AG09319 (cell line): ENCODE measurements at regions not wholly inside any gene's neighbourhood (a gene's known extent, or its start where the extent isn't known, plus 50 kb on each side); places are given as distances from the start of the nearest gene placed in this dataset.
"Not testable (repeated sequence)": the region's sequence is repeated elsewhere in the genome, so short reads cannot be mapped to it uniquely, and the experiment has no call there.

Experiments used
- DNase-seq: peaks from one replicate; pipeline ENCODE4 v3.0.0-alpha.2; 2010; ENCODE audit warnings: low read depth; ENCODE audit errors: extremely low read depth
- CTCF ChIP-seq: IDR thresholded peaks from 2 replicates; pipeline ENCODE4 v1.5.1; 2011; ENCODE audit warnings: low read depth, mild to moderate bottlenecking, inconsistent platforms, low read length, moderate library complexity

- TF ChIP-seq CTCF, result no peak
- no peak for DNase-seq
Measured at GRCh38 chr6:7021301-7021700, 86.5 kb upstream of the RREB1 start.

GRCh38 chr6:7025861-7026260, 81.9 kb upstream of the RREB1 start:
- DNase-seq, result no peak
- no peak for TF ChIP-seq CTCF

GRCh38 chr6:7028963-7029362, 78.8 kb upstream of the RREB1 start:
- not testable (repeated sequence) for DNase-seq

- DNase-seq, result not testable (repeated sequence)
Measured at GRCh38 chr6:7030968-7031367, 76.8 kb upstream of the RREB1 start.

- DNase-seq, result no peak
- TF ChIP-seq CTCF, result no peak
Measured at GRCh38 chr6:7033202-7033601, 74.6 kb upstream of the RREB1 start.

GRCh38 chr6:7034055-7034454, 73.7 kb upstream of the RREB1 start:
- no peak for DNase-seq
- TF ChIP-seq CTCF, result no peak

GRCh38 chr6:7035837-7036249, 71.9 kb upstream of the RREB1 start:
- DNase-seq, result no peak
- TF ChIP-seq CTCF, result no peak

- DNase-seq, result no peak
- no peak for TF ChIP-seq CTCF
Measured at GRCh38 chr6:7041511-7042026, 66.2 kb upstream of the RREB1 start.
